HEK293 (cell line): ENCODE measurements at regions not wholly inside any gene's neighbourhood (a gene's known extent, or its start where the extent isn't known, plus 50 kb on each side); places are given as distances from the start of the nearest gene placed in this dataset.

Experiments
- CTCF ChIP-seq: fragments of 450-650 bp; formaldehyde crosslinking; IDR thresholded peaks from 2 replicates; pipeline ENCODE4 v1.5.1; 2016; ENCODE audit warnings: missing biosample characterization, missing genetic modification characterization
- ZBTB8A ChIP-seq: fragments of 450-650 bp; formaldehyde crosslinking; IDR thresholded peaks from 2 replicates; pipeline ENCODE4 v1.5.1; 2016; ENCODE audit warnings: missing biosample characterization, missing genetic modification characterization
- ZNF274 ChIP-seq, 2 experiments: fragments of 200-500 bp in 1 of 2; fragments of 450-650 bp in 1 of 2; sonication (Bioruptor generic) in 1 of 2; formaldehyde crosslinking in 1 of 2; IDR thresholded peaks; 2 replicates each; pipeline versions ENCODE4 v1.5.1 to v1.6.1; 2014 to 2016; ENCODE audit warnings: borderline replicate concordance in 1 of 2, inconsistent platforms in 1 of 2, low read length in 1 of 2, missing biosample characterization in 1 of 2, missing genetic modification characterization in 1 of 2
- ZNF280D ChIP-seq: fragments of 450-650 bp; formaldehyde crosslinking; IDR thresholded peaks from 2 replicates; pipeline ENCODE4 v1.5.1; 2016; ENCODE audit warnings: missing biosample characterization, missing genetic modification characterization
- ZNF426 ChIP-seq: fragments of 450-650 bp; formaldehyde crosslinking; IDR thresholded peaks from 2 replicates; pipeline ENCODE4 v1.5.1; 2017; ENCODE audit warnings: missing biosample characterization, missing genetic modification characterization, mild to moderate bottlenecking, inconsistent platforms, moderate library complexity
- ZNF830 ChIP-seq: fragments of 450-650 bp; IDR thresholded peaks from 2 replicates; pipeline ENCODE4 v1.5.0; 2018; ENCODE audit warnings: missing biosample characterization, missing genetic modification characterization, low read depth, mild to moderate bottlenecking, moderate library complexity

DNA sequence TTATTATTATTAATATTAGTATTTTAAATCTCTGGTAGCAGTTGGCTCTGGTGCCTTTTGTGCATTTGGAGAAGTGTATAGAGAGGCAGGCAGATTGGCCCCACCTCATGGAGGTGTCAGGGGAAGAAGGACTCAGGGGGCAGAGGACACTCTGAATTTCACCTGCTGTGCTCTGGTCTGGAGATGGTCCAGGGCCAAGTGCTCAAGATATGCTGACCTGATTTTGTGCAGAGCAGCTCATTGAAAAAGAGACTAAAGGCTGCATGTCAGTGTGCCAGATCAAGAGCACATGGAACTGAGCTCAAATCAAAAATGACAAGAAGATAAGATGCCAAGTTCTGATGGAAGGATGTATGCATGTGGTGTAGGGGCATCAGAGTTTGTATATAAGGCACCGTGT is 323.6 kb upstream of the TNP1 start:
- TF ChIP-seq CTCF (tag by site-specific recombination) (no peak), ZNF274 (IDR thresholded peaks at IDR 0.05; ENCODE audit: low read length) (no peak), ZNF274 (tag by site-specific recombination; IDR thresholded peaks at IDR 0.05; ENCODE audit: borderline replicate concordance) (no peak), ZNF280D (tag by site-specific recombination) (no peak), ZBTB8A (no peak), ZNF830 (tag by site-specific recombination) (no peak), ZNF426 (tag by site-specific recombination) (no peak)
